ENCODE measurements at regions not wholly inside any gene's neighbourhood (a gene's known extent, or its start where the extent isn't known, plus 50 kb on each side); places are given as distances from the start of the nearest gene placed in this dataset.

DNA sequence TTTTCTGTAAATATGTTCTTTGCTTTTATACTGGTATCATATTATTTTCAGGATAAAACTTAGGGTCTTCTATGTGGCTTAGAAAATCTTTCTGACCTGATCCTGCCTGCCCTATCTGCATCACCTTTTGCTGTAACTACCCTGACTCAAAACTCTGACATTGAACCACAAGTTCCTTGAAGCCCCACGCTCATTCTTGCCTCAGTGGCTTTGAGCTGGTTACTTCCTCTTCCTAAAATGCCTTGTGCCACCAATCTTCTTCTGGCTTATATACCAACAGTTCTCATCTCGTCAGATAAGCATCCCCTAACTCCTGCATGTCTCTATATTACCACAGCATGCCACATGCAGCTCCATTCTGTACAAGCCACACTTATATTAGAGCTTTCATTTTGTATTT lies 84.5 kb upstream of the LRRC7 start:
- no peak for DNase-seq

DNA sequence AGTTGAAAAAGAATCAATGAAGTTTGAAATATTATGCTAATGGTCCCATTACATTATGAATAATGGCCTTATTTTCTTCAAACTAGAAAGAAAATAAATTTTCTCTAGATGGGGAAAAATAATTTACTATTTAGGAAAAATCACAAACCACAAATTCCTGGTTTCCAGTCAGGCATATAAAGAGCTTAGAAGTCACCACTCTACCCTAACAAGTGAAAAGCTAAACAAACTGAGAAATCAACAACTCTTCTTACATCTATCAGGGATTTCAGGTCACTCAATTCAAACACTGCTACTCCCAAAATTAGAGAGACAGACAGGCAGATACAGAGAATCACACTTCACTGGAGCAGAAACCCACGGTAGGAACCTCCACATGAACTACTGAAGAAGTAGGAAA lies 82.1 kb upstream of the LRRC7 start:
- DNase-seq = no peak

DNA sequence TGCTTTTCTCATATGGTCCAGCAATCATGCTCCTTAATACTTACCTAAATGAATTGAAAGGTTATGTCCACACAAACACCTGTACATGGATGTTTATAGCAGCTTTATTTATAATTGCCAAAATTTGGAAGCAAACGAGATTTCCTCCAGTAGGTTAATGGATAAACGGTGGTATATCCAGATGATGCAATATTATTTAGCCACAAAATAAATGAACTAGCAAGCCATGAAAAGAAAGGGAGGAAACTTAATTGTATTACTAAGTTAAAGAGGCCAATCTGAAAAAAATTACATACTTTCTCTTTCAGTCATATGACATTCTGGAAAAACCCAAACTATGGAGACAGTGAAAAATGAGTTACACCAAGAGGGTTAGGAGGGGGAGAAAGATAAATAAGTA lies 76.3 kb upstream of the LRRC7 start:
- DNase-seq = no peak

DNA sequence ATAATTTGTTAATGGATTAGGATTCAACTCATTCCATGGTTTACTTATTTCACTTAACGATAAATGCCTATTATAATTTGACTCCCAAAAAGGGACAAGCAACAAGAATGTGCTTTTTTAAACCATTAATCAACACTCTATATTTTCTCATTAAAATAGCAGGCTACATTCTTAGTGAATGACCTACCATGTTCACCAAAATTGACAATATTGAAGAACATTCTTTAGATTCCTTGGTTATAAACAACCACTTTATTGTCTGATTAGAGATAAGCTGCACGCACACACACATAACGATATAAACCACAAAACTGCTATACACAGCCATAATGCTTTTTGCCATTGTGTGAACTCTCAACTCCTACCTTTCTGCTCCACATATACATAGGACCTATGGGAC lies 75.4 kb upstream of the LRRC7 start:
- no peak for DNase-seq

GRCh38 chr1:69494221-69494620 lies 73.5 kb upstream of the LRRC7 start:
- no peak for DNase-seq

DNA sequence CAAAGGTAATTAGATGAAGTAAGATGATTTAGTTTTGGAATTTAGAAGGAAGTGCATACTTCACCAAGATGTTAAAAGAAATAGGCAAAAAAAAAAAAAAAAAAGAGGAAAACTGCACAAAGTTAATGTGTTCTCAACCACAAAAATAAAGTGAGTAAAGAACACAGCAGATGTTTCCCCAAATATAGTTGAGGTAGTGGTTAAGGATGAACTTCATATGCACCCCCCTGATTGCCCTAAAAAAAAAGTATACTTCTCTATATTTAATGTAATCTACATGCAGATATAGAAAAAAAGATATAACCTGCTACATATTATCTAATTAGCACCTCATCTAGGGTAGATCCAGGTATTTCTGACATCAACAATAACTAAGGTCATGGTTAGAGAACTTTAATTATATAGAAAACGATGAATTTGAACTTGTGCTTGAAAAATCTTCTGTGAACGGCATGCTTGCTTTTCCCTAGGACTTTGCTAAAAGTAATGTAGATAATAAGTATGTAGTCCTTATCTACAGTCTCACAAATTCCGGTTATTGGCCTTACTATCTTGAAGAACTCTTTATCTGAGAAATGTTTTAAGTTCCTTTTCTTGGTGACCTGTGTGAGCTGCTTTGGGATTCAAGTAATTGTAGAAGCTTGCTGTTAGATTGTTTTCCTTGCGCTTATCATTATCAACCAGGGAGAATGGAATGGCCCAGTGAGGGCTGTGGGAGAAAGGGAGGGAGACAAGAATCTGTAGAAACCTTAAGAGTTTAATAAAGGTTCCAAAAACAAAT lies 70.1 kb upstream of the LRRC7 start:
- DNase-seq = no peak

DNA sequence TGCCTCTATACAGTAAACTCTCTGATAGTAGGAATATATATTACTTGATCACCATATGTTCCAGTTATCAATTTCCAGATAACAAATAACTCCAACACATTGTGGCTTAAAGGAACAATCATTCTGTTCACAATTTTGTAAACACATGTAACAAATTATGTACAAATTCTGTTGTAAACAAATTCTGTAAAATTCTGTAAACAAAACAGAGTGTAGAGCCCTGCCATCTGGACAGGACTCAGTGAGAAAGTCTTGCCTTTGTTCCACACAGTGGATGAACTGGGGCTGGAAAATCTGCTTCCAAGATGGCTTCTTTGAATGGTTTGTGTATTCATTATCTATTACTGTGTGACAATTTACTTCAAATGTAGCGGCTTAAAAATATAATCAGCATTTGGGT lies 69.0 kb upstream of the LRRC7 start:
- no peak for DNase-seq

DNA sequence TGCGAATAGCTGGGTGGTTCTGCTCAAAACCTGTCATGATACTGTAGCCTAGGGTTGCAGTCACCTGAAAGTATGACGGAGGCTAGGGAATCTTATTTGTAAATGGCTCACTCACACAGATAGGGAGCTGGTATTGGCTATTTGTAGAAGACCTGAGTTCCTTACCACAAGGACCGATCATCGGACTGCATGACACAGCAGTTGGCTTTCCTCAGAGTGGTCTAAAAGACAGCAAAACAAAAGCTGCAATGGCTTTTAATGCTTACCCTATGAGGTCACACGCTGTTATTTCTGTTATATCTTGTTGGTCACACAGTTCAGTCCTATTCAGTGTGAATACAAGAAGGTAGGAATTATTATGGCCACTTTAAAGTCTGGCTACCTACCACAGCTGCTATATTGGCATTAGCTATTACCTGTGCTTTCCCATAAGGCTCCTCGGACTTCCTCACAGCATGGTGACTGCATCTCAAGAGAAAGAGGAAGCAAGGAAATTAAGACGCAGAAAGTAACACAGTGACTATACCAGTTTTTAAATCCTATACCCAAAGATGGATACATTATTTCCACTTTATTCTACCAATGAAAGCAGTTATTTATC lies 68.4 kb upstream of the LRRC7 start:
- no peak for DNase-seq

- no peak for DNase-seq
Measured at GRCh38 chr1:69502991-69503390, 64.7 kb upstream of the LRRC7 start.

GRCh38 chr1:69504730-69505252 lies 62.9 kb upstream of the LRRC7 start:
- no peak for DNase-seq

DNA sequence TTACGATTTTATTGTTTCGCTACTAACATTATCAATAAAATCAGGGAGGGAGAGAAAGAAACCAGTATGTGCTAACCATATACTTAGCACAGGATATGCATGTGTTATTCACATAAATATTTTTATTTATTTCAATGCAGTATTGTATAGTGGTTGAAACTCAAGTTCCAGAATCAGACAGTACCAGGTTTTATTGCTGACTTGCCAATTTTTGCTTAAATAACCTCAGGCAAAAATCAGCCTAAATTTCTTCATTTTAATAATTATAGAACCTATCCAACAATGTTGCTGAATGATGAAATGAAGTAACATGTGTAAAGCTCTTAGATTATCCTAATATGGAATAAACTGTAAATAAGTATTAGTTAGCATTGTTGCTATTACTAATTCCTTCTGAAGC lies 61.4 kb upstream of the LRRC7 start:
- DNase-seq = no peak

DNA sequence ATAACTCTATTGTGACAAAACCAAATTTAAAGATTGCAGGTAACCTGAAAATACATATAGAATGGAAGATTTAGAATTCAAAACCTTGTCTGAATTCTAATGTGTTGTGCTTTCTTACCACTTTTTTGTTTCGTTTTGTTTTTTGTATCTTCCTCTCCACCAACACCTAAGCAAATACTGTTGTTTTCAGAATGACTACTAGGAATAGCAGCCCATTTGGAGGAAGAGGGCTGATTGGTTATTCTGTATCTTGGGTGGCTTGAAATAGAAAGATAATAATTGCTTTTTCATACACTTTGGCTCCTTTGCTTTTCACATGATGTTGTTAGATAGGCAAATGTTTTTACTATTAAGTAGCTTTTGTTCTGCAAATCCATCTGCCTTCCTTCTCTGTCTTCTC lies 61.0 kb upstream of the LRRC7 start:
- no peak for DNase-seq

DNA sequence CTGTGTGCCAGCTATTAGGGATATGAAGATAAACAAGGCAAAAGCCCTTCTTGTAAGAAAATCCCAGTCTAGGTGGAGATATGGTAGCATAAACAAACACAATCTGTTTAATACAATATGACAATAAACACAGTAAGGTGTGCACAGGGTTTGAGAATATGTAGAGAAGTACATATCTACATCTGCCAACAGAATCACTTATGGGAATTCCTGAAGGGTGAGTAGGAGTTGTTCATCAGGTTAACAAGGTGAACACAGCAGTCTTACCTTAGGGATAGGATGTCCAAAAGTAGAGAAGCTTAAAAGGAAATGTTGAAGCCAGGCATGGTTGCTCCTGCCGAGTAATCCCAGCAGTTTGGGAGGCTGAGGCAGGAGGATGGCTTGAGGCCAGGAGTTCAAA lies 57.7 kb upstream of the LRRC7 start:
- DNase-seq = no peak

- DNase-seq = no peak
Measured at GRCh38 chr1:69511426-69512192, 56.1 kb upstream of the LRRC7 start.

DNA sequence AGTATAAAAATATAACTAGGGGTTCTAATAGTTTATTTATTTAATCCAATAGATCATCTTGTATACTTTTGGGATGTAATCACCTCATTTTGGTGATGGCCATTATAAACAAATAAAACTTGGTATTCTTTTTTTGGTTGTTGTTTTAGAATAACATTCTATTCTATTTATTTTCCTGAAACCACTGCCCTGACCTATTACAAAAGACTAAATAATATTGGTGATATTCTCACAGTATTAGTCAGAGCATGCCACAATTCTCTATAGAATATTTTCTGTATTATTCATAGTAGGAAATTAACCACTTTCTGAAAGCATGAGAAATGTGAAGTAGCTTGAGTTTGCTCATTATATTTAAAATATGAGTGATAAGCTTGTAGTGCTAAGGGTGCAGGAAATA lies 54.1 kb upstream of the LRRC7 start:
- no peak for DNase-seq

Data from right forelimb (tissue), 1 donor.